ENCODE measurements at regions not wholly inside any gene's neighbourhood (a gene's known extent, or its start where the extent isn't known, plus 50 kb on each side); places are given as distances from the start of the nearest gene placed in this dataset.

DNA sequence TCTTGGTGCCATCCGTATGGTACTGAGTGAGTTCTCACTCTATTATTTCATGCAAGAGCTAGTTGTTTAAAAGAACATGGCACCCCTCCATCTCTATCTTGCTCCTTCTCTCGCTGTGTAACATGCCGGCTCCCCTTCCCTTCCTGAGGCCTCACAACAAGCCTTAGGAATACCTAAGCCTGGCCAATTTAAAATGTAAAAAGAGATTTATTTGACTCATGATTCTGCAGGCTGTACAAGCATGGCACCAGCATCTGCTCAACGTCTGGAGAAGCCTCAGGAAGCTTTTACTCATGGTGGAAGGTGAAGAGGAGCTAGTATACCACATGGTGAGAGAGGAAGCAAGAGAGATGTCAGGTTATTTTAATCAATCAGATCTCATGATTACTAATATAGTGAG is 90.4 kb upstream of the NUDT10 start:
- TF ChIP-seq, protein P1, sequence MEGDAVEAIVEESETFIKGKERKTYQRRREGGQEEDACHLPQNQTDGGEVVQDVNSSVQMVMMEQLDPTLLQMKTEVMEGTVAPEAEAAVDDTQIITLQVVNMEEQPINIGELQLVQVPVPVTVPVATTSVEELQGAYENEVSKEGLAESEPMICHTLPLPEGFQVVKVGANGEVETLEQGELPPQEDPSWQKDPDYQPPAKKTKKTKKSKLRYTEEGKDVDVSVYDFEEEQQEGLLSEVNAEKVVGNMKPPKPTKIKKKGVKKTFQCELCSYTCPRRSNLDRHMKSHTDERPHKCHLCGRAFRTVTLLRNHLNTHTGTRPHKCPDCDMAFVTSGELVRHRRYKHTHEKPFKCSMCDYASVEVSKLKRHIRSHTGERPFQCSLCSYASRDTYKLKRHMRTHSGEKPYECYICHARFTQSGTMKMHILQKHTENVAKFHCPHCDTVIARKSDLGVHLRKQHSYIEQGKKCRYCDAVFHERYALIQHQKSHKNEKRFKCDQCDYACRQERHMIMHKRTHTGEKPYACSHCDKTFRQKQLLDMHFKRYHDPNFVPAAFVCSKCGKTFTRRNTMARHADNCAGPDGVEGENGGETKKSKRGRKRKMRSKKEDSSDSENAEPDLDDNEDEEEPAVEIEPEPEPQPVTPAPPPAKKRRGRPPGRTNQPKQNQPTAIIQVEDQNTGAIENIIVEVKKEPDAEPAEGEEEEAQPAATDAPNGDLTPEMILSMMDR (IDR thresholded peaks at IDR 0.05): no peak
- TF ChIP-seq POLR2A (IDR thresholded peaks at IDR 0.05): no peak
